ENCODE measurements at regions not wholly inside any gene's neighbourhood (a gene's known extent, or its start where the extent isn't known, plus 50 kb on each side); places are given as distances from the start of the nearest gene placed in this dataset.

- no peak for DNase-seq
These were observed 419.9 kb downstream of the TUSC7 start for GRCh38 chr3:117129516-117129915.

GRCh38 chr3:117130222-117130621 is 420.6 kb downstream of the TUSC7 start:
- peak; percentile 46 for DNase-seq

GRCh38 chr3:117131259-117131658 is 421.7 kb downstream of the TUSC7 start:
- no peak for DNase-seq

GRCh38 chr3:117133066-117133465 is 423.5 kb downstream of the TUSC7 start:
- DNase-seq, result no peak

- DNase-seq, result no peak
These were observed 425.6 kb downstream of the TUSC7 start for GRCh38 chr3:117135207-117135606.

GRCh38 chr3:117136003-117136402 is 426.4 kb downstream of the TUSC7 start:
- no peak for DNase-seq

DNA sequence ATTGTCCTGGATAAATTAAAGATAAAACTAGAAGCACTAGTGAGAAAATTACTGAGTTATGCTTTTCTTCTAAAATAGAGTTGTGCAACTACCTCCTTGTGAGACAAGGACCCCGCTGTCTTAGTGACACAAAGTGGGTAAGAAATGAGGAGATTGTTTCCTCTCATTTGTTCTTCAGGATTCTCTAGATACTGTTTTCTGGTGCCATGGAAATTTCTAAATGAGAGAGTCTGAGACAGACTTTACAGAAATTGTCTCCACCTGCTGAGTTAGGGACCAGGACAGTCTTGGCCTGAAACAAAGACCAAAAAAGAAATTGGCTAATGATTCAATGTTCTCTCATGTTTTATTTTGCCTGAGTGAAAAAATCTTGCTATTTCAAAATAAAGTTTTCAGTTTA is 427.5 kb downstream of the TUSC7 start:
- no peak for DNase-seq

GRCh38 chr3:117139681-117140080 is 430.1 kb downstream of the TUSC7 start:
- no peak for DNase-seq

GRCh38 chr3:117141812-117142211 is 432.2 kb downstream of the TUSC7 start:
- DNase-seq, result no peak

DNA sequence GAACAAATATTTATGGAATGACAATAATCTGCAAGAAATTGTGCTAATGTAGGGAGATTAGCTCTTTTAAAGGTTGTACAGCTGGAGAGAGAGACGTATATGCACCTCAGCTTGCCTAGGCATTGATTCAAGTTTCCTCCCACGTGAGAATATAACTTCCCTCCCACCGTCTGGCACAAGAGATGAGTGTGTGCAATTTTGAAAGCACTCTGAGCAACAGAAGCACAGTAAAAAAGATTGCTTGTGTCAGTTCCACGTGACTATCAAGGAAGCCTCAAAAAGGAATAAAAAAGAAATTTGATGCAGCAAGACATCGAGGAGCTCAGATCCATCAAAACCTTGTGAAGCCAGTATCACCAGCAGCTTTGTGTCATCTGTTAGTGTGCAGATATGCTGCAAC is 435.3 kb downstream of the TUSC7 start:
- DNase-seq, result no peak

- DNase-seq, result no peak
These were observed 436.1 kb downstream of the TUSC7 start for GRCh38 chr3:117145677-117146076.

DNA sequence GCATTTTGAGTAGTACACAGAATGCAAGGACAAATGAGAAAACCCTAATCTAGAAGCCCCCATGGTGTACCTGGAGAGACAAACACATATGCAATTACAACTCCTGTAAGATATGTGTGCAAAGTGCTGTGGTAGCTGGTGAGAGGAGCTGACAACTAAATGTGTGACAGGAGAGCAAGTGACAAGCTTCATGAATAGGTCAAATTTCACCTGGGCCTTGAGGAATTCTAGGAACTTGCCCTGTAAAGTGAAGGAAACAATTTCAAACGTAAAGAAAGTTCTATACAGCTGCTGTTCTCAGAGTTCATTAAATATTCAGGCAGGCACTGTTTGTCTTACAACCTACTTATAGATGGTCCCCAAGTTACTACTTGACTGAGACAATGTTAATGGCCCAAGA is 437.0 kb downstream of the TUSC7 start:
- no peak for DNase-seq

DNA sequence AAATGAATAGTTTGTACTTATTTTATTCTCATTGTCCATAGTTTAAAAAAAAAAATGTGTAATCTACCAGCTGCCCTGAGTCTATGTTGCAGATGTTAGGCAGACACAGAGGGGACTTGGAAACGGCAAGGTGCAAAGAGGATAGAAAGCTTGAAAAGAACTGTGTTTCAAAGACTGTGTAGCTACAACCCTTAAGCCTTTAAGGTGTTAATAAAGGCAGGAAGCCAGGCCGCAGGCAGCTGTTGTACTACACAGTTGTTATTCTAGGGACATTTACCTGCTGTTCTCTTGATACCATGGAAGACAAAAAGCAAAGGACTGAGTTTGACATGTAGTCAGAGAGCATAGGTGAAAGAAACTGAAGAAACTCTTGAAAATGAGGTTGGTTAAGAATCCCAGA is 440.0 kb downstream of the TUSC7 start:
- no peak for DNase-seq

DNA sequence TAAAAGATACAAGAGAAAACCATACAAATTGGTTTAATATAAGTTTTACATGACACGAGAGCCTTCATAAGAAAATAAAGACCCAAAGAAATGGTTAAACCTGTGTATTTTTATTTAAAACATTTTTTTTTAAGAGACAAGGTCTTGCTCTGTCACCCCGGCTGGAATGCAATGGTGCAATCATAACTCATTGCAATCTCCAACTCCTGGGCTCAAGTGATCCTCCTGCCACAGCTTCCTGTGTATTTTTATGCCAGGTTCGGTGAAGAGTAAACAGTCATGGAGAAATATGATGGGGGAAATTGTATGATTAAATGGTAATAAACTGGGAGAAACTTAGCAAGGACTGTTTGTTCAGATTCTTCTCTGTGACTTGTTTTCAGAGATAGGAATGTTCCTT is 441.0 kb downstream of the TUSC7 start:
- DNase-seq, result peak; percentile 23

DNA sequence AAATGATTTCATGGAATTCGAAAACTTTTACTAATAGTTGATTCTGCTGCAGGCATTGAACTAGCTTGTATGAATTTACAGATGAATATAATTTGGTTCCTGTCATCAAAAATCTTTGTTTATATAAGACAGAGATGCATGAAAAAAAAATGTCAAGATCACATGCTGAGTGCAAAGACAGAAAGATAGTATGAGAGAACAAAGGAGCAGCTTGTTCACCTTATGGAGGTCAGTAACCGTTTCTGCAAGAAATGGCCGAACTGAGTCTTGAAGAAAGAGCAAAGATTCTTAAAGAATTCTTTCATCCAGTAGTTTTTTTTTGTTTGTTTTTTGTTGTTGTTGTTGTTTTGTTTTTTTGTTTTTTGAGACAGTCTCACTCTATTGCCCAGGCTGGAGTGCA is 450.6 kb downstream of the TUSC7 start:
- no peak for DNase-seq

DNA sequence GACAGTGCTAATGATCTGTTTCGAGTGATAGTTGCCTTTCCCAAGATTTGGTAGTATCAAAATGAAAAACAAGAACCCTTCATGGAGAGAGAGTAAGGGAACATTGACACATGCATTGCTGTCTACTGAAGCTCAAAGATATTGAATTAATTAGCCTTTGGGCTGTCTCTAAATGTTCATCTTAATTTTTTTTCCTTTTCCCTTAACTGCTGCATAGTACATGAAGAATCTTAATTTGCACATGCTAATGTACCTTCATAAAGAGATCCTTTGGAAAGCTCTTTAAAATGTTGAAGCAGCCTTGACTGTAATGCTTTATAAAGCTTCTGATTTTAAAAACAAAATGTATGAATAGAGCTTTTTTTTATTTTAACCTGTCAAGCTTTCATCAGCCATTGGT is 452.2 kb downstream of the TUSC7 start:
- no peak for DNase-seq

DNA sequence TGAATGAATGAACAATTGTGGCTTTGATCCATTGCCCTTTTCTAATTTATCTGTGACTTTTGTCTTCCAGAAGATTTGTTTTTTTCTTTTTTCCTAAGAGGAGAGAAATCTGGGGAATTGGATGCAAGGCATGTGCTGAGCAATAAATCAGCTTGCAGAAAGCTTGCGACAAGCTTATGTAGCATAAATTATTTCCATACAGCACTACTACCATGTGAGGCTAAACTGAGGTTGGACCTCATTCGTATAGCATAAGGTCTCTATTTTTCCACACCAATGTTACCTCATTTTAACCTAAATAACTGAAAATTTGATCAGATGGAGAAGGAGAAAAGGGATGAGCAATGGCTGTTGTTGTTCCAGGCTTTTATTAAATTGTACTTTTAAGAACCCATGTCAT is 455.6 kb downstream of the TUSC7 start:
- DNase-seq, result no peak

DNA sequence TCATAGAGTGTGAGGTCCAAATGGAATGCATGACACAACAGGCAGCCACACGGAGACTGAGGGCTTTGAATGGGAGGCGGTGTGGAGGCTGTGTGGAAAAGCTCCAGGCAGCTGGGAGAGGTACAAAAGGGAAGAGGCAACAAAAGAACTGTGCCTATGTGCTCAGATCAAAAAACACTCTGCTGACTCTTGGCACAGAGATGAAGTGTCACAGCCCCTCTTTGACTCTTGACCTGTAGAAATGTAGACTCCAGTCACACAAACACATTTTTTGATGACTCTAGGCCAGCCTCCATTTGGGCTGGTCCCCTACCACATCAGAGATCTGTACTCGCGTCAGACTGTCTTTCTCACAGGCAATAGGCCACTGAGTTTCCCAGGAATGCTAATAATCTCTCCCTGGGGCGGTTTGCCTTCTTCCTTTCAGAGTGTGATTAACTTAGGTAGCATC is 456.0 kb downstream of the TUSC7 start:
- DNase-seq, result peak; percentile 83

DNA sequence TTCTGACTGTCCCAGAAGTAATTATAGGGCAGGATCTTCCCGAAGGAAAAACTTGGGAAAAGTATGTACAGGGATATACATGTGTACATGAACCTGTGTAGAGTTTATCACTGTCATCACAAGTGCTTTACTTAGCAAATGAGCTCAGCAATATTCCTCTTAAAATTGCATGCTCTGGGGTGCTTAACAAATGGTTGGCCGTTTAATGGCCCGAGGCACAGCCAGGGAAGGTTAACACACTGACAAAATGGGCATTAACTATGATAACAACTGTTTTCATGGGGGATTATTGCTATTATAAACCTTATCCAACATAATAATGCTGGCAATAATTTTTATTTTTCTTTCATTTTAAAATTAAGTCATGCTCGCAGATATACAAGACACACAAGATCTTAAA is 459.3 kb downstream of the TUSC7 start:
- DNase-seq, result no peak

GRCh38 chr3:117170094-117170493 is 460.5 kb downstream of the TUSC7 start:
- DNase-seq, result peak; percentile 16

DNA sequence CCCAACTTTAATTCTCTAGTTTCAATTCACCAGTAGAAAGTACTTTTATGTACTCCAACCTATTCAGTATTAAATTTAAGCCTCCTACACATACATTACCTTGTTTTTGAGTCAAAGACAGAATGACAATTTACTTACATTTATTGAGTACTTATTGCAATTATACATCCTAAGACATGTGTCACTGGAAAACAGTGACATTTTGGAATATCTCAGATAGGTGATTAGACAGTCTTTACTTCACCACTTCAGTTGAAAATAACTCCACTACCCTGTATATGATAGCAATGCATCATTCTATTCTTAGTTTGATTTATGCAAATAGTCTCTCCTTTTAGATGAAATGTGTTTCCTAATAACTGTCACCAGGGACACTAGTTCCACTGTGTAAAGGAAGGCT is 461.5 kb downstream of the TUSC7 start:
- DNase-seq, result no peak

DNA sequence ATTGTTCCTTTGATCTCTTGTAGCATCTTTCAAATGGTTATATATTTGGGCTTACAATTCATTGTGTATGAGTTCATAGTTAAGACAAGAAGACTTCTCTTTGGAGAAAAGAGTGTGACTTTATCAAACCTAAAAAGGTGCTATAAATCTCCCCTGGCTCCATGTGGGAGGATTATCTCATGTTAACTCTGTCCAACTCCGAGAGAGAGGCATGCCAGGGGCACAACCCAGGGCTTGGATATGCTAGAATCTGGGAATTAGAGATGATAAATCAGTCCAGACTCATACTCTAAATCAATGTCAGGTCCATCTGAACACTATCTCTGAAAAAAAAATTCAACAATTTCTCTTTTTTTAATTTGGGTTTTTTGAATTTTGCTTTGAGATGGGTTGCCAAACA is 462.8 kb downstream of the TUSC7 start:
- DNase-seq, result no peak

- DNase-seq, result no peak
These were observed 471.6 kb downstream of the TUSC7 start for GRCh38 chr3:117181222-117181621.

DNA sequence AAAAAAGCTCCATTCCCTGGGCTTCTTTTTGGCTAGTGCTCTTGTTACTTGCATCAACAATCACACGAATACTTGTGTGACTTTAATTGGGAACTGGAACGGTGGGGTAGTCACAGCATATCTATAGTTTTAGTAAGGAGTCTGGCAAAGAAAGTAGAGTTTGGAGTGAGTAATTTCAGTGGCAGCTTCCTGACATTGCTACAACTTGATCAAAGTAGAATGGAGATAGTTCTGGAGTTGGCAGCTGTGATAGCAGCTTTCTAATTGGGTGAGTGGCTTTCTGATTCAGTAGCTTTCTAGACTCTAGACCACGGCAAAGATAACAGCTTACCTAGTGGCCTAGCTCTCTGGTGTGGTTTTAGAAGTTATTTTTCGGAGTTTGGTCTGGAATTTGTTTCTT is 475.0 kb downstream of the TUSC7 start:
- DNase-seq, result peak; percentile 93

- no peak for DNase-seq
These were observed 481.7 kb downstream of the TUSC7 start for GRCh38 chr3:117191245-117191644.

GRCh38 chr3:117192888-117193287 is 483.3 kb downstream of the TUSC7 start:
- DNase-seq, result no peak
